Stimulated activated CD8-positive, alpha-beta memory T cell treated with anti-CD3 and anti-CD28 coated beads, Interleukin-7, amount 100 ng/mL, for 24 hours (primary cell): ENCODE measurements at regions not wholly inside any gene's neighbourhood (a gene's known extent, or its start where the extent isn't known, plus 50 kb on each side); places are given as distances from the start of the nearest gene placed in this dataset.

Experiments used
- DNase-seq: peaks from one replicate; pipeline ENCODE4 v3.0.0-alpha.2; 2020; ENCODE audit warnings: low read depth

DNA sequence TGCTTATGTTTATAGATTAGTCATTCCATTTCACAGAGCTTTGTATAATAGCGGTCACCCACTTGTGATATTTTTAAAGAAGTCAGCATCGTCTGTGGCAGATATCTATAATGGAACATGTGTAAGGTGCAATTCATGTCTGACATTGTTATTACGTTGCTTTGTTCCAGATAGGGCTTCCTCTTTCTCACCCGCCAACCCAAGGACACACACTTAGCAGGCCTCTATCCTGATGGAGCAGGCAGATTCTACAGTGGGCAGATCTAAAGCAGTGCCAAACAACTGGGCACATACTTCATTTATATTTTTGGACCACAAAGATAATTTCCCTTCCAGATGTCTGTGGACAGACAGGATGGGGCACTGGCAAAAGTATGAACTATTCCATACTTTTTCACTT, 573.1 kb downstream of the TDRD15 start:
- DNase-seq = no peak

DNA sequence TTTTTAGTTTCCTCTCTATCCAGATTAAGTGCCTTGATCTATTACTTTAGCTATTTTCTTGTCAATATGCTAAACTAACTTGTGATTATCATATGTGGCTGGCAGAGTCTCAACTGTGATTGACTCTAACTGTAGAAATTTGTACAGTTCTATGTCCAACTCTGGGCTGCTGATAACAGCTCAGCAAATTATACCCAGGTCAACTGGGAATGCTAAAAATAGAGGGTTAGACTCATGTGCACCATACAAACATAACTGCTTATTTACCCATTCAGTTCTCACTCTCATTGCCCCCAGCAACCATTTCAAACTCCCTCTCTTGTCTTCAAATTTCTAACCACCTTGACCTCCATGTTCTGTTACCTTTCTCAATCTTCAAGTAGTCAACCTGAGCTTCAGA, 576.9 kb downstream of the TDRD15 start:
- no peak for DNase-seq

GRCh38 chr2:21710031-21710430, 586.3 kb downstream of the TDRD15 start:
- DNase-seq = no peak

- no peak for DNase-seq
These were observed 586.7 kb downstream of the TDRD15 start for GRCh38 chr2:21710496-21710895.

- no peak for DNase-seq
These were observed 592.1 kb downstream of the TDRD15 start for GRCh38 chr2:21715887-21716286.

DNA sequence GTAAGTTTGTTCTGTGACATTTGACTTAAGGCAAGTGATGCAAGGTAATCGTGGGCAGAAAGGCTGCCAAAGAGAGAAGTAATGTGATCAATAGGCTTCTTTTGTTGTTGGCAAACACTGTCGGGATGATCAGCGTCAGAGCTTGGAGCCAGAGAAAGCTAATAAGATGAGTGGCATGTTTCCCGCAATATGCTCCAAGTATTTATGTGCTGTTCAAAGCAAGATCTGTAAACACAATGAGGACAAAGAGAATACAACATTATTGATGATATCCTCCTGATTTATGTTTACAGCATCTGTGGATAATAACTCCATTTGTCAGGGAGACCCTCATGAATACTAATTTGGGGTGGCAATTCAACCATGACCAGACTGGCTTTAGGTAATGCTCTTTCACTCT, 603.3 kb downstream of the TDRD15 start:
- no peak for DNase-seq

- DNase-seq = no peak
These were observed 604.4 kb downstream of the TDRD15 start for GRCh38 chr2:21728133-21728532.

GRCh38 chr2:21730141-21730540, 606.4 kb downstream of the TDRD15 start:
- no peak for DNase-seq

DNA sequence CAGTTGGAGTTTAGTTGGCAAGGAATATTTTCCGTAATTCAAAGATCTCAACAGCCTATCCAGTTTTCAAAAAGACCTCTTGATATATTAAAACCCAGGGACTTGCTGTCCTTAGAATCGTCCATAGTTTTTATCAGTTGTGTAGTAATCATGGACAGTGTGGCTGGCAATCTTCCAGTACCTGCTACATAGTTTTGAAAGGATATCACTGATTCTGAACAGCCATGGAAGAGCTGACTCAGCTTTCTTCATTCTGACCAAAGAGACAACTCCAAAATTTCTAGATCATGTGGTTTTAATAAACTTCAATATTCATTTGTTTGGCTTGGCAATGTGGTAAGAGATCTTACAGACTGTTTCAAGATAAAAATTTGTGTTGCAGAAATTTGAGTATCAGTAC, 616.7 kb downstream of the TDRD15 start:
- no peak for DNase-seq

DNA sequence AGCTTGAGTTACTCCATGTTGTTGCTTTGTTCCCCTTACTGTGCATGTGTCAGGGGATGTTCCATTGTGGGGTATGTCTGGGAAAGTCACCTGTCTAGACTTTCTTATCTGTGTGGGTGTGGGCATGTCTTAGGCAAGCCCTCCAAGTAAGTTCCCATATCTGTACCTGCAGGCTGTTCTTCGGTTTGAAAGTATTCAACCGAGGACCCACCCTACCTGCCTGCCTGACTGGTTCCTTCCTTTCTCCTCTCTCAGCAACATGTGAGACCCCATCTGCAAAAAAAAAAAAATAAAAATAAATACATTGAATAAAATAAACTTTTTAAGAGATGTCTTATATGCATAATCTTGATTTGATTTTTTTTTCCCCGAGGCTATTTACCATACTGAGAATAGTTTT, 622.7 kb downstream of the TDRD15 start:
- DNase-seq = no peak

- no peak for DNase-seq
These were observed 624.7 kb downstream of the TDRD15 start for GRCh38 chr2:21748501-21748900.

DNA sequence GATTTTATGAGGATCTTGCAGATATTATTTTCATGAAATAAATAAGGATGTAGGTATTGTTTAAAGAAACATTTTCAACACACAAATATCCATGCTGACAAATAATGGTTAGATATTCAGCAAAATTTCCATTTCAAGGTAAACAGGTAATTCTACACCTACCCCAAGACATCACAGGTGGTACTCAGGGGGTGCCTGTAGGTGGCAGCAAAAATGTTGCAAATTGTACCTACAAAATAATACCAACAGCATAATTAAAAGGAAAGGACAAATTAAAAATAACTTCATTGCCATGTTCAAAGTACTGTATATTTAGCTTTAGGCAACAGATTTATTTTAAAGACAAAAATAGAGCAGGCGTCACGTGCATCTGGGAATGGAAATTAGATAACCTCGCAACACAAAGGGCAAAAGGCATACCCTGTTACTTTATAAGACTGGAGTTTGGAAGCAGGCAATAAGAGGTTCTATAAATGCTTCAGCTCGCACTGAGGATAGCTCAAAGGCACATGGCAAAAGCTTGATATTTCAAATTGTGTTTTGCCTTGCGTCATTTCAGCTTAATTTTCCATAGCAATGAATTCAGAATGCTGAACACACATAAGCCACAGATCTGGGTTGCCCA, 630.5 kb downstream of the TDRD15 start:
- DNase-seq = no peak

GRCh38 chr2:21757805-21758430, 634.1 kb downstream of the TDRD15 start:
- DNase-seq = no peak

DNA sequence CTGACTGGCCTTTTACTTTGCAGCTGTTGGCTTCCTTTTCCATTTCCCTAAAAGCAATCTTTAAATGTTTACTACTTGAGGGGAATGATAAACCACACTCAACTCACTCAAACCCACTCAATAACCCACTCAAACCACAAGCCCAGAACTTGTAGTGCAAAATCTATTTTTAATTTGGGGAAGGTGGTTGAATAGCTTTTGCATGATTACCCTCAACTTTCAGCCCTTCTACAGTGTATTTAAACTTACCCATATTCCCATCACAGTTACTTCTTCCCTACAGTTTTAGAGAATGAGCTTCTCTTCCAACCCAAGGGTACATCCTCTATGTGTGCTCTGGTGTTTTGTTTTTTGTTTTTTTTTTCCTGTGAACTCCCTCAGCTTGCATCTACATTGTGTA, 636.1 kb downstream of the TDRD15 start:
- no peak for DNase-seq

- DNase-seq = no peak
These were observed 637.6 kb downstream of the TDRD15 start for GRCh38 chr2:21761361-21761760.

DNA sequence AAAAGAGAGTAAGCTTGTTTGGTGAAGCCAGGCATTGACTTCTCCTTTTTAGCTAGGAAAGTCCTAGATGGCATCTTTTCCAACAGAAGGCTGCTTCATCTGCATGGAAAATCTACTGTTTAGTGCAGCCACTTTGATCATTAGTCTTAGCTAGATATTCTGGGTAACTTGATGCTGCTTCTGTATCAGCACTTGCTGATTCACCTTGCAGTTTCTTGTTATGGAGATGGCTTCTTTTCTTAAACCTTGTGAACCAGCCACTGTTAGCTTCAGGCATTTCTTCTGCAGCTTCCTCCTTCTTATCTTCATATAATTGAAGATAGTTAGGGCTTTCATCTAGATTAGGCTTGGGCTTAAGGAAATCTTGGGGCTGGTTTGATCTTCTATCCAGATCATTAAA, 639.7 kb downstream of the TDRD15 start:
- no peak for DNase-seq

DNA sequence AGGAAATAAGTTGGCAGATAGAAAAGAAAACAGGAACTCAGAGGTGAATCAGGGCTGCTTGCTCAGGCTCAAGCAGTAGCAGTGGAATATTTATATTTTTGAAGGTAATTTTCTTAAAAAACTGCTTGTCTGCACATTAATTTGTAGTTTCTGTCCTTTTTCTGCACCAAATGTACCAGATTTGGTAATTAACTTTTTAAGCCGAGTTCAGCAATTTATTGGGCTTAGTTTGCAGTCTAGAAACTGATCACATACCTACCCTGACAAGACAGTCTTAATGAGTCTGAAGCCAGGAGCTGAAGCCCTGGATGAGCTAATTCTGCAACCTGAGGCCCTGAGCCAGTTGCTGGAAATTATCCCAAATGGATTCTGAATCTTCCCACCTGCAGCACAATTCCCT, 647.0 kb downstream of the TDRD15 start:
- no peak for DNase-seq

GRCh38 chr2:21772624-21773023, 648.9 kb downstream of the TDRD15 start:
- DNase-seq = no peak

GRCh38 chr2:21773168-21773567, 649.4 kb downstream of the TDRD15 start:
- no peak for DNase-seq

GRCh38 chr2:21774691-21775368, 651.1 kb downstream of the TDRD15 start:
- no peak for DNase-seq

DNA sequence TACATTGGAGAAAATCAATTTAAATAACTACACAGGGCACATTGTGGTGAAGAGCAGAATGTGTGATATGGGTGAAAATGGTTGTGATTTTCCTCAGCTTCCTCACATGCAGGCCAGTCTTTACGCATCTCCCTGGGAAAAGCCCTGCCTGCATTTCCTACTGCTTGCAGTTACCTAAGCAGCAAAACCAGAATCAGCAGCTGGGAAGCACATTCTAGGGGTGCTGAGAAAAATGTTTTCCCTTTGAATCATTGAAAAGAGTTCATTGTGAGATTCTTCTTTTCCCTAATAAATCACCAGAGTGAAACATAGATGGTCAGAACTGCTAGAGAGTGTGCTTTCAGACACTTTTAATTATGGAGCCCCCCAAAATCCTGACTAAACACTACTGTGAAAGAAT, 656.0 kb downstream of the TDRD15 start:
- no peak for DNase-seq

DNA sequence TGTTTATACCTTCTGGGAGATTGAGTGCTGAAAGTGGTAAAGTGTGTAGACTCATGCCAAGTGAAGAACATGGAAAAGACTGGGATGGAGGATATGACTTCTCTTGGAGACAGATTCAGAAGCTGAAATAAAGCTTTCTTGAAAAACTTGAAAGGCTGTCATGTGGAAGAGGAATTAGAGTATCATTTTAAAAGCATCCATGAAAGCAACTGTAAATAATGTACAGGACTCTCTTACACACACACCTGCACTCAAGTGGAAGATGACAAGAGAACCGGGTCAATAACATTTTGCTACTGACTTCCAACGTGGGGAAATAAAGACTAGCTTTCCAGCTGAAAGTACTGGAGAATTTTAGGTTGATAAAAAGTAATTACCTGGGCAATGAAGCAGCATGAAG, 658.2 kb downstream of the TDRD15 start:
- no peak for DNase-seq

DNA sequence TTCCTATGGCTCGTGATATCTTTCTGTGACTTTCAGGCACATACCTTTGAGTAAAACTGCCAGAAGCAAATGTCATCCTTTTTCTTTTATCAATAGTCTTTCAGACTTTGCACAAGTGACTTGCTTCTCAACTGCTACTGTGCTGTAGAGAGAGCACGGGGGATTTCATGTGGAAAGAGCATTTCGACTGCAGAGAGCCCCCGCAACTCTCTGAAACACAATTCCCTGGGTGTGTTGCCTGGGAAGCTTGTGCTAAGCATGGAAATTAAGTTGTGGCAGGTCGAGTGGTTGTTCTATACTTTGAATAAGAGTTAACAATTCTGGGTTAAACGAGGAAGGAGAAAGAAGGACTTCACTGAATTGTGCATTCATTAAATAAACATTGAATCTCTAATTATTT, 659.1 kb downstream of the TDRD15 start:
- no peak for DNase-seq

DNA sequence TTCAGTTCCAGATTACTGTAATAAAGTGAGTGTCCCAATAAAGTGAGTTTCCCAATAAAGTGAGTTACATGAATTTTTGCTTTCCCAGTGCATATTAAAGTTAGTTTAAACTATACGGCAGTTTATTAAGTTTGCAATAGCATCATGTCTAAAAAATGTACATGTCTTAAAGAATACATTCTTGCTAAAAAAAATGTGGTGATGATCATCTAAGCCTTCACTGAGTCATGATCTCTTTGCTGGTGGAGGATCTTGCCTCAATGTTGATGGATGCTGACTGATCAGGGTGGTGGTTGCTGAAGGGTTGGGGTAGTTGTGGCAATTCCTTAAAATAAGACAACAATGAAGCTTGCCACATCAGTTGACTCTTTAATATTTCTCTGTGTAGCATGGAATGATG, 664.2 kb downstream of the TDRD15 start:
- no peak for DNase-seq
